ENCODE measurements at regions not wholly inside any gene's neighbourhood (a gene's known extent, or its start where the extent isn't known, plus 50 kb on each side); places are given as distances from the start of the nearest gene placed in this dataset.

- H3K4me3 ChIP-seq (ENCODE audit: low read length): no peak overlapping the region
- H3K9me3 ChIP-seq (ENCODE audit: control insufficient read depth, low read length): no peaks in the 10 kb centered on the region
- H3K4me1 ChIP-seq (ENCODE audit: control insufficient read depth, insufficient read depth, low read length): no peaks in the 10 kb centered on the region
- no peak overlapping the region for H3K27ac ChIP-seq (ENCODE audit: low read depth, low read length)
- Mint-ChIP-seq H3K36me3 (ENCODE audit: low read depth) (no peaks in the 10 kb centered on the region), H3K27me3 (ENCODE audit: insufficient read depth) (no peaks in the 10 kb centered on the region), H3K4me1 (no peaks in the 10 kb centered on the region), H3K27ac (no peak overlapping the region), H3K4me3 (no peak overlapping the region), H3K9me3 (no peaks in the 10 kb centered on the region)
- no peaks in the 10 kb centered on the region for H3K36me3 ChIP-seq (ENCODE audit: control insufficient read depth, insufficient read depth, low read length)
- no peak overlapping the region for H3K9ac ChIP-seq (ENCODE audit: extremely low read depth, low read length, poor library complexity, severe bottlenecking)
- no peaks in the 10 kb centered on the region for H3K27me3 ChIP-seq (ENCODE audit: control insufficient read depth, insufficient read depth, low read length, poor library complexity, severe bottlenecking)
- no peak for DNase-seq
- TF ChIP-seq CTCF (conservative IDR thresholded peaks at IDR 0.05): no peak
Observed at GRCh38 chr17:13426991-13427390, 174.7 kb downstream of the HS3ST3A1 start.

GRCh38 chr17:13425390-13425789 lies 176.3 kb downstream of the HS3ST3A1 start:
- Histone ChIP-seq H3K27ac (ENCODE audit: low read depth, low read length) (no peak overlapping the region), H3K9ac (ENCODE audit: extremely low read depth, low read length, poor library complexity, severe bottlenecking) (no peak overlapping the region), H3K4me3 (ENCODE audit: low read length) (no peak overlapping the region), H3K36me3 (ENCODE audit: control insufficient read depth, insufficient read depth, low read length) (no peaks in the 10 kb centered on the region), H3K4me1 (ENCODE audit: control insufficient read depth, insufficient read depth, low read length) (no peaks in the 10 kb centered on the region), H3K9me3 (ENCODE audit: control insufficient read depth, low read length) (no peaks in the 10 kb centered on the region), H3K27me3 (ENCODE audit: control insufficient read depth, insufficient read depth, low read length, poor library complexity, severe bottlenecking) (no peaks in the 10 kb centered on the region)
- no peak for TF ChIP-seq CTCF (conservative IDR thresholded peaks at IDR 0.05)
- H3K27ac Mint-ChIP-seq: no peak overlapping the region
- no peaks in the 10 kb centered on the region for H3K9me3 Mint-ChIP-seq
- no peak overlapping the region for H3K4me3 Mint-ChIP-seq
- H3K27me3 Mint-ChIP-seq (ENCODE audit: insufficient read depth): no peaks in the 10 kb centered on the region
- no peak for DNase-seq
- no peaks in the 10 kb centered on the region for H3K36me3 Mint-ChIP-seq (ENCODE audit: low read depth)
- WGBS, 2 experiments (ENCODE audit: insufficient coverage in 1 of 2, insufficient read length in 1 of 2): 77 to 97% methylated on average over 3 to 4 of the region's 4 CpGs
- no peaks in the 10 kb centered on the region for H3K4me1 Mint-ChIP-seq

- no peaks in the 10 kb centered on the region for H3K36me3 Mint-ChIP-seq (ENCODE audit: low read depth)
- Histone ChIP-seq H3K27ac (ENCODE audit: low read depth, low read length) (no peak overlapping the region), H3K4me1 (ENCODE audit: control insufficient read depth, insufficient read depth, low read length) (no peaks in the 10 kb centered on the region), H3K9me3 (ENCODE audit: control insufficient read depth, low read length) (no peaks in the 10 kb centered on the region), H3K36me3 (ENCODE audit: control insufficient read depth, insufficient read depth, low read length) (no peaks in the 10 kb centered on the region), H3K27me3 (ENCODE audit: control insufficient read depth, insufficient read depth, low read length, poor library complexity, severe bottlenecking) (no peaks in the 10 kb centered on the region), H3K9ac (ENCODE audit: extremely low read depth, low read length, poor library complexity, severe bottlenecking) (no peak overlapping the region), H3K4me3 (ENCODE audit: low read length) (no peak overlapping the region)
- H3K9me3 Mint-ChIP-seq: no peaks in the 10 kb centered on the region
- no peaks in the 10 kb centered on the region for H3K4me1 Mint-ChIP-seq
- no peaks in the 10 kb centered on the region for H3K27me3 Mint-ChIP-seq (ENCODE audit: insufficient read depth)
- no peak overlapping the region for H3K4me3 Mint-ChIP-seq
- DNase-seq: no peak
- 83 to 88% methylated on average over 2 of the region's 2 CpGs for WGBS, 2 experiments (ENCODE audit: insufficient coverage in 1 of 2, insufficient read length in 1 of 2)
- no peak for TF ChIP-seq CTCF (conservative IDR thresholded peaks at IDR 0.05)
- H3K27ac Mint-ChIP-seq: no peak overlapping the region
Observed at GRCh38 chr17:13421581-13422130, 180.1 kb downstream of the HS3ST3A1 start.
